ENCODE measurements at regions not wholly inside any gene's neighbourhood (a gene's known extent, or its start where the extent isn't known, plus 50 kb on each side); places are given as distances from the start of the nearest gene placed in this dataset.

- TF ChIP-seq CTCF (IDR thresholded peaks at IDR 0.05; ENCODE audit: low read depth, low read length) (no peak), EZH2phosphoT487 (IDR thresholded peaks at IDR 0.05; ENCODE audit: low read depth) (no peak)
Observed at GRCh38 chr3:135755330-135756105, 210.0 kb upstream of the PPP2R3A start.
